ENCODE measurements at regions not wholly inside any gene's neighbourhood (a gene's known extent, or its start where the extent isn't known, plus 50 kb on each side); places are given as distances from the start of the nearest gene placed in this dataset.

DNA sequence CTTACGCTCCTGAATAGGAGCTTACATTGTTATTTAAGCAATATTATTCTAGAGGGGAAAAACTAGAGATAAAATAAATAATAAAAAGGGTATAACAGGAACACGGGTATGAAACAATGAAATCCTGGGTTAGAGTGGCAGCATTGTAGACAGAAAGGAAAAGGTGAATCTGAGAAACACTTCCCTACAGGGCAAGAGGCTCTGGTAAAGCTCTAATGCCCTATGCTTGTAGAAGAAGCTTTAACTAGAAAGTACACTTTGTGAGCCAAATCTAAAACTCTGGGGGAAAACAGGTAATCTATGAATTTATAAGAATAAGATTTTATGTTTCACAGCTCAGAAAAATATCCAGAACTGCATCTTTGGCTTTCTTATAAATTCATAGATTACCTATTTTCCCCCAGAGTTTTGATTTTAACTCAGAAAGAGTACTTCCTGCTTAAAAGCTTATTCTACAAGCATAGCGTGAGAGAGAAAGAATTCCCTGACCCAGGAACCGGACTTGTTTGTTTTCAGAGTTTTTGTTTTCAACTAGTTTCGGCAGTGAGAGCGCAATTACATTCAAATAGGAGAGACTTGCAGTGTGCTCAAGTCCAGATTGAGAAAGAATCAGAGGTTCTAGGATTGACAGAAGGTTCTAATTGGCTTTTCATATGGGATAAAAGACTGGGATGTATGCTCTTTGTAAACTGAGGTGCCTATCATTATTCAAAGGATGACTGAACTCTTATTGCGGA, 651.0 kb upstream of the RORB start:
- TF ChIP-seq ZNF274 (IDR thresholded peaks at IDR 0.05; ENCODE audit: low read depth, low read length), result no peak
- TF ChIP-seq SUZ12 (IDR thresholded peaks at IDR 0.05; ENCODE audit: extremely low read depth, insufficient read depth, insufficient read length), result no peak
- no peak for TF ChIP-seq YY1 (IDR thresholded peaks at IDR 0.05; ENCODE audit: insufficient read depth, insufficient read length)
